ENCODE measurements at regions not wholly inside any gene's neighbourhood (a gene's known extent, or its start where the extent isn't known, plus 50 kb on each side); places are given as distances from the start of the nearest gene placed in this dataset.

DNA sequence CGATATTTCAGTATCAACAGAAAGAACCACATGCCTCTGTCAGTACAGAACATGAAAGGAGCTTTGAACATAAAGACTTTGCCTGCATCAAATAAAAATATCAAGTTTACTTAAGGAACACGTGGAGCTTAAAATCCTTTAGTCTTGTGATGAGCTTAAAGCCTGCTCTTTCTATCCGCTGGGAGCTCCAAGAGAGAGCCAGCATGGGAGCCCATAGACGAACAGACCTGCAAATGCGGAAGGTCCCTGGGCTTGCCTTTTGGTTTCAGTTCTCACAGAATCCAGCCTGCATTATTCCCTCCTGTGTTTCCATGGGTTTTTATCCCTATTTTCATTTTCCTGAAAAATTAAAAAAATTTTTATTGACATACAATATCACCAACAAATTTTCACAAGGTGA lies 530.6 kb upstream of the RGMA start:
- CTCF ChIA-PET (ENCODE audit: low intra/inter-chr PET ratio) = no interaction called here
- no peaks in the 10 kb centered on the region for H3K9me1 ChIP-seq (ENCODE audit: control insufficient read depth, insufficient read depth, low read length)
- TF ChIP-seq MCM5 (IDR thresholded peaks at IDR 0.05; ENCODE audit: low read depth) (no peak), CHD2 (IDR thresholded peaks at IDR 0.05; ENCODE audit: low read depth, low read length) (no peak), RFX7 (CRISPR knock-in tag; IDR thresholded peaks at IDR 0.05) (no peak), SNRNP70 (optimal IDR thresholded peaks at IDR 0.05; ENCODE audit: low read depth, low read length) (no peak), MBD2 (IDR thresholded peaks at IDR 0.05; ENCODE audit: borderline replicate concordance, low read depth) (no peak), SRSF1 (IDR thresholded peaks at IDR 0.05; ENCODE audit: low read depth, low read length) (no peak), ZKSCAN3 (CRISPR knock-in tag; IDR thresholded peaks at IDR 0.05) (no peak)
- TF ChIP-seq, protein P1, sequence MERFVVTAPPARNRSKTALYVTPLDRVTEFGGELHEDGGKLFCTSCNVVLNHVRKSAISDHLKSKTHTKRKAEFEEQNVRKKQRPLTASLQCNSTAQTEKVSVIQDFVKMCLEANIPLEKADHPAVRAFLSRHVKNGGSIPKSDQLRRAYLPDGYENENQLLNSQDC (CRISPR knock-in tag; IDR thresholded peaks at IDR 0.05) = no peak
- no peaks in the 10 kb centered on the region for H4K20me1 ChIP-seq (replicated peaks; ENCODE audit: control insufficient read depth, insufficient read depth, low read length)
- ATAC-seq (no peak), FAIRE-seq (no peak), DNase-seq (ENCODE audit: extremely low read depth in 1 of 4, low spot score in 3 of 4) (no peak)
- intact Hi-C loops (cut with micrococcal nuclease) (no loop called here), in situ Hi-C loops (cut with MboI) (no loop called here)
- 1% methylated on average over 5 of the region's 5 CpGs for WGBS (ENCODE audit: insufficient coverage, low coverage, missing lambda C conversion rate)
- H3K9ac ChIP-seq (ENCODE audit: insufficient read depth in 1 of 2, low read depth in 2 of 2, low read length in 2 of 2) = no peak overlapping the region
- no peaks in the 10 kb centered on the region for H3K79me2 ChIP-seq (ENCODE audit: control insufficient read depth, insufficient read depth, low read length)
- H3K9me3 ChIP-seq (replicated peaks; ENCODE audit: control insufficient read depth, insufficient read depth, low read depth, low read length) = no peaks in the 10 kb centered on the region
- no peaks in the 10 kb centered on the region for H3K4me1 ChIP-seq (replicated peaks in 1 of 2; ENCODE audit: control insufficient read depth in 2 of 2, insufficient read depth in 2 of 2, low read length in 2 of 2)
- H3K4me3 ChIP-seq = no peak overlapping the region
- POLR2A ChIA-PET = no interaction called here
- H3K27me3 ChIP-seq (ENCODE audit: control insufficient read depth in 2 of 2, insufficient read depth in 2 of 2, low read length in 2 of 2) = no peaks in the 10 kb centered on the region
- H3K36me3 ChIP-seq (ENCODE audit: control insufficient read depth, insufficient read depth, low read length) = no peaks in the 10 kb centered on the region
- no peak overlapping the region for H3K4me2 ChIP-seq (ENCODE audit: insufficient read depth, low read length)
- no TSS peak for BruUV-seq (replicated peaks)
- no peak overlapping the region for H2AFZ ChIP-seq (ENCODE audit: low read depth, low read length)
- H3K27ac ChIP-seq (ENCODE audit: extremely low read depth, low read depth, low read length) = no peak overlapping the region

DNA sequence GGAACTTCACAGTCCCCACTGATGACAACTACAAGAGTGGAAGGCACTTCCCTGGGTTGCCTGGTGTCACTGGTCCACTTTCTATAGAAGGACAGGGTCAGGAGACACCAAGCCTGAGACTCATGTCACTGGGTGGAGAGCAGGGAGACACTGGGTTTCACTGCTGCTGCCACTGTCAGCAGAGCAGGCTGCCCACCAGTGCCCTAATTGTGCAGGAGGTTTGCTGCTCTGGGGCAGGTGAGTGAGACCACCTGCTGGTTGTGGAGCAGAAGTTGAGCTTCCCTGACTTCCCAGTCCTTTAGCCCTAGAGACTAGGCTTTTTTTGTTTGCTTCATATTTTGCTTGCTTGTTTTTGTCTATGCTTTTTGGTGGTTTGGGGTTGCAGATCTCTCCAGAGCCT lies 528.4 kb upstream of the RGMA start:
- Histone ChIP-seq H3K4me1 (replicated peaks in 1 of 2; ENCODE audit: control insufficient read depth in 2 of 2, insufficient read depth in 2 of 2, low read length in 2 of 2) (no peaks in the 10 kb centered on the region), H3K4me2 (ENCODE audit: insufficient read depth, low read length) (no peak overlapping the region), H3K27me3 (ENCODE audit: control insufficient read depth in 2 of 2, insufficient read depth in 2 of 2, low read length in 2 of 2) (no peaks in the 10 kb centered on the region), H3K27ac (ENCODE audit: extremely low read depth, low read depth, low read length) (no peak overlapping the region), H3K9me1 (ENCODE audit: control insufficient read depth, insufficient read depth, low read length) (no peaks in the 10 kb centered on the region), H3K9ac (ENCODE audit: insufficient read depth in 1 of 2, low read depth in 2 of 2, low read length in 2 of 2) (no peak overlapping the region), H3K36me3 (ENCODE audit: control insufficient read depth, insufficient read depth, low read length) (no peaks in the 10 kb centered on the region), H3K9me3 (replicated peaks; ENCODE audit: control insufficient read depth, insufficient read depth, low read depth, low read length) (no peaks in the 10 kb centered on the region), H2AFZ (ENCODE audit: low read depth, low read length) (no peak overlapping the region), H3K4me3 (no peak overlapping the region), H3K79me2 (ENCODE audit: control insufficient read depth, insufficient read depth, low read length) (no peaks in the 10 kb centered on the region), H4K20me1 (replicated peaks; ENCODE audit: control insufficient read depth, insufficient read depth, low read length) (no peaks in the 10 kb centered on the region)
- ChIA-PET CTCF (ENCODE audit: low intra/inter-chr PET ratio) (no interaction called here), POLR2A (no interaction called here)
- intact Hi-C loops (cut with micrococcal nuclease) = no loop called here
- ATAC-seq = no peak
- no peak for DNase-seq (ENCODE audit: extremely low read depth in 1 of 4, low spot score in 3 of 4)
- FAIRE-seq = no peak
- no TSS peak for BruUV-seq (replicated peaks)
- in situ Hi-C loops (cut with MboI) = no loop called here
- TF ChIP-seq SRSF3 (IDR thresholded peaks at IDR 0.05; ENCODE audit: insufficient read depth, low read length) (no peak), ZFX (CRISPR knock-in tag; IDR thresholded peaks at IDR 0.05) (no peak)
- TF ChIP-seq, protein P2, sequence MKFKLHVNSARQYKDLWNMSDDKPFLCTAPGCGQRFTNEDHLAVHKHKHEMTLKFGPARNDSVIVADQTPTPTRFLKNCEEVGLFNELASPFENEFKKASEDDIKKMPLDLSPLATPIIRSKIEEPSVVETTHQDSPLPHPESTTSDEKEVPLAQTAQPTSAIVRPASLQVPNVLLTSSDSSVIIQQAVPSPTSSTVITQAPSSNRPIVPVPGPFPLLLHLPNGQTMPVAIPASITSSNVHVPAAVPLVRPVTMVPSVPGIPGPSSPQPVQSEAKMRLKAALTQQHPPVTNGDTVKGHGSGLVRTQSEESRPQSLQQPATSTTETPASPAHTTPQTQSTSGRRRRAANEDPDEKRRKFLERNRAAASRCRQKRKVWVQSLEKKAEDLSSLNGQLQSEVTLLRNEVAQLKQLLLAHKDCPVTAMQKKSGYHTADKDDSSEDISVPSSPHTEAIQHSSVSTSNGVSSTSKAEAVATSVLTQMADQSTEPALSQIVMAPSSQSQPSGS (CRISPR knock-in tag; IDR thresholded peaks at IDR 0.05) = no peak
- TF ChIP-seq, protein P3, sequence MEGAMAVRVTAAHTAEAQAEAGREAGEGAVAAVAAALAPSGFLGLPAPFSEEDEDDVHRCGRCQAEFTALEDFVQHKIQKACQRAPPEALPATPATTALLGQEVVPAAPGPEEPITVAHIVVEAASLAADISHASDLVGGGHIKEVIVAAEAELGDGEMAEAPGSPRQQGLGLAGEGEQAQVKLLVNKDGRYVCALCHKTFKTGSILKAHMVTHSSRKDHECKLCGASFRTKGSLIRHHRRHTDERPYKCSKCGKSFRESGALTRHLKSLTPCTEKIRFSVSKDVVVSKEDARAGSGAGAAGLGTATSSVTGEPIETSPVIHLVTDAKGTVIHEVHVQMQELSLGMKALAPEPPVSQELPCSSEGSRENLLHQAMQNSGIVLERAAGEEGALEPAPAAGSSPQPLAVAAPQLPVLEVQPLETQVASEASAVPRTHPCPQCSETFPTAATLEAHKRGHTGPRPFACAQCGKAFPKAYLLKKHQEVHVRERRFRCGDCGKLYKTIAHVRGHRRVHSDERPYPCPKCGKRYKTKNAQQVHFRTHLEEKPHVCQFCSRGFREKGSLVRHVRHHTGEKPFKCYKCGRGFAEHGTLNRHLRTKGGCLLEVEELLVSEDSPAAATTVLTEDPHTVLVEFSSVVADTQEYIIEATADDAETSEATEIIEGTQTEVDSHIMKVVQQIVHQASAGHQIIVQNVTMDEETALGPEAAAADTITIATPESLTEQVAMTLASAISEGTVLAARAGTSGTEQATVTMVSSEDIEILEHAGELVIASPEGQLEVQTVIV (CRISPR knock-in tag; IDR thresholded peaks at IDR 0.05; ENCODE audit: borderline replicate concordance) = no peak

All from K562 (cell line).